GM18520 (cell line): ENCODE measurements at regions not wholly inside any gene's neighbourhood (a gene's known extent, or its start where the extent isn't known, plus 50 kb on each side); places are given as distances from the start of the nearest gene placed in this dataset.
"Not testable (repeated sequence)": the region's sequence is repeated elsewhere in the genome, so short reads cannot be mapped to it uniquely, and the experiment has no call there.

Source experiments
- ATAC-seq: cut with Tn5 transposase; IDR thresholded peaks from one replicate; pipeline ENCODE4 v1.9.1; 2021; ENCODE audit not compliant: unreplicated experiment

DNA sequence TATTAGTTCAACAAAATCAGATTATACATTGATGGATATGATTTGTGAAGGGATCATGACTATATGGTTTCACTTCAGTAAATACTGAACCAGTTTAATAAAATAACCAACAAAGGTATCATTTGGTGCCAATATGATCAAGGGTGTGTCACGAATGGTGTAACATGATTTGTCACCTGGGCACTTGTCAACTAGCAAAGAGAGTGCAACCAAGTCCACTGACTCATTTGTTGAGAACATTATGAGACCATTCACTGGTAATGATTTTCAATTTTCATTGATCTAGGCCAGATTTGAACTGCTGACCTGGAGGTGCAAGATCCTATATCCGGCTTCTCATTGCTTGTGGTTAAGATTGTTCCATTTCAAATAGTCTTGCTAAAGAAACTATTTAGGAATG is 1037.9 kb downstream of the ROBO2 start:
- ATAC-seq, result peak; percentile 35

DNA sequence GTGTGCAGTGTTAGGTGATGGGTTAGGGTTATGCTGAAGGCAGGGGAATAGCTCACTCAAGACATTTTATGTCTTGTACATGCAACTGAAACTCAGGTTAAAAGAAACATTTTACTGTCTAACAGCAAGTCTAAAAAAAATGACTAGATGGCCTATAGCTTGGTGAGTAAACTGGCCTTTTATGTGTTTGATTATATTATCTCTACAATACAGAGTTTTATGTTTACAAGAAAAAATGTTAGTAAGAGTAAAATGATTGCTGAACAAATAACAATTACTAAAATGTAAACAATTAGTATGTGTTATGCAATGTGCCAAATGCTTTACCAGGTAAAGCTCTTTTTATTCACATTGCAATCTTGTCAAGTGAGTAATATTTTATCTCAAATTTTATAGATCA is 1039.6 kb downstream of the ROBO2 start:
- ATAC-seq, result no peak

DNA sequence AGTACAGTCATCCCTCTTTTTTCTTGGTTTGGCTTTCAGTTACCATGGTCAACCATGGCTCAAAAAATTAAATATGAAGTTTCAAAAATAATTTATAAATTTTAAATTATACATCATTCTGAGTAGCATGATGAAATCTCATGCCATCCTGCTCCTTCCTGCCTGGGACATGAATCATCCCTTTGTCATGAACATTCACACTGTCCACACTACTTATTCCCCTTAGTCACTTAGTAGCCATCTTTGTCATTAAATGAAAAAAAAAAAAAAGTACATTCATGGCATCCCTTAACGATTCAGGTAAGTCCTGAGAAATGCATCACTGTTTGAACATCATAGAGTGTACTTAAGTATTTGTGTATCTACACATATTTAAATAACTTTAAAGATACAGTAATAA is 1046.3 kb downstream of the ROBO2 start:
- ATAC-seq, result no peak

DNA sequence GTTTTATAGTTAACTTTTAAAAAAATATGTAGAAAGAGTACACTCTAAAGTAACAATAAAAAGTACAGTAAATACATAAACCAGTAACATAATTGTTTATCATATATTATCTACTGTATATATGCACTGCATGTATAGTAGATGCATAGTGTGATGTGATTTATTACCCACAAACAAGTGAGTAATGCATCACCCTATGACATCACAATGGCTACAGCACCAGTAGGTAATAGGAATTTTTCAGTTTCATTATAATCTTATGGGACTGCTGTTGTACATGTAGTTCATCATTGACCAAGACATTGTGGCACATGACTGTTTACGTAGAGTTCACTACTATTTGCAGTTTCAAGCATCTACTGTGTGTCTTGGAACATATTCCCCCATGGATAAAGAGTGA is 1047.2 kb downstream of the ROBO2 start:
- ATAC-seq, result no peak

DNA sequence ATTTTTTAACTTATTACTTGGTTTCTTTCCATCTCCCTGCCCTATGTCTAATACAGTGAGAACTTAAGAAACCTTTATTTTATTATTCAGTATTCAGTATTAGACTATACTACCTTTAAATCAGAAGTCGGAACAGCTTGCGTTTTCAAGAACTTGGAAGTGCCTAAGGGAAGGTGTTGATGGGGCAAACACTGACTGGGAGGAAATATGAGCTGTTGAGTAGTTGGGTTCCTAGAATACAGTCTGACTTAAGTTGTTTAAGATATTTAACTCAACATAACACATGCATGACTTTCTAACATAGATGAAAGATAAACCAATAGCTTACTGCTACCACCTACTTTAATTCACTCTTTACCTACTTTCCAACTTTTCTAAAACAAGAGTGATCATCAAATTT is 1048.1 kb downstream of the ROBO2 start:
- no peak for ATAC-seq

DNA sequence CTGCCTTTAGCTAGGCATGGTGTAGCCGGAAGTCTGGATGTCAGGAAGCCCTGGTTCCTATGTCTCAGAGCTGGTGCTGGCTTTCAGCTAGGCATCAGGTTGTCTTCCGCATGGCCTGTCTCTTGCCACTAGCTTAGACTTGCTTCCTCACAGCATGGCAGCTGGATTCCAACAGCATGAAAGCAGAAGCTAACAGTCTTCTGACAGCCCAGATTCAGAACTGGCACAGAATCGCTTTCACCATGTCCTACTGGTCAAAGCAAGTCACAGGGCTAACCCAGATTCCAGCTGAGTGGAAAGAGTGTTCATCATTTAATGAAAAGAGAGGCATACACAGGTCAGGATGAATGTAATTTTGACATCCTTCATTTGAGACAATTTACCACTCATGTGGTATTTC is 1050.5 kb downstream of the ROBO2 start:
- no peak for ATAC-seq

DNA sequence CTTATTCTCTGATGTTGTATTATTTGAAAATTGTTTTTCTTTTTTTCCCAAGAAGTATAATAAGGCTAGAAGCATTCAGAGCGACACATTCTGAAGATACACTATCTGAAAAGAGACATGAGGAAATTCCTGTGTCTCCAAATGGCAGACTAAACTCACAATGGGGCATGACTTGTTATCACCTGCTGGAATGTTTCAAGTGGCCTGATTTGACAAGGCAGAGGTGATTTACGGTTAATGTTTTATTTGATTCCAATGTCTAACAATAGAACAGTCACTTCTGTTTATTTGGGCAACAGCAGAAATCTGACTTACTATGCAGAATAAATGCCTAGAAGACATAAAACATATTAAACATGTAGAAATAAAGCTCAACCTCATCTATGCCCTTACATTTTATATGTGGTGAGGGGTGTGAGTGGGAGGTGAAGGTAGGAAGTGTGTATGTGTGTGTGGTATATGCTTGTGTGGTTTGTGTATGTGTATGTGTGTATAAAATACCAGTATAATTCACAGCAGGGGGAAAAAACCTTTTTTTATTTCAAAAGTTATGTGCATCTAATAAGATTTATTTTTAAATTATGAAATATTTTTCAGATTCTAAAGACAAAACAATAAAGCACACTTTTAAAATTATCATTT is 1051.7 kb downstream of the ROBO2 start:
- ATAC-seq, result no peak

DNA sequence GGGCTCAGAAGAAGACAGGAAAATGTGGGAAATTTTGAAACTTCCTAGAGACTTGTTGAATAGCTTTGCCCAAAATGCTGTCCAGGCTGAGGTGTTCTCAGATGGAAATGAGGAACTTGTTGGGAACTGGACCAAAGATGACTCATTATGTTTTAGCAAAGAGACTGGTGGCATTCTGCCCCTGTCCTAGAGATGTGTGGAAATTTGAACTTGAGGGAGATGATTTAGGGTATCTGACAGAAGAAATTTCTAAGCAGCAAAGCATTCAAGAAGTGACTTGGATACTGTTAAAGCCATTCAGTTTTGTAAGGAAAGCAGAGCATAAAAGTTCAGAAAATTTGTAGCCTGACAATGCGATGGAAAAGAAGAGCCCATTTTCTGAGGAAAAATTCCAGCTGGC is 1052.7 kb downstream of the ROBO2 start:
- not testable (repeated sequence) for ATAC-seq

DNA sequence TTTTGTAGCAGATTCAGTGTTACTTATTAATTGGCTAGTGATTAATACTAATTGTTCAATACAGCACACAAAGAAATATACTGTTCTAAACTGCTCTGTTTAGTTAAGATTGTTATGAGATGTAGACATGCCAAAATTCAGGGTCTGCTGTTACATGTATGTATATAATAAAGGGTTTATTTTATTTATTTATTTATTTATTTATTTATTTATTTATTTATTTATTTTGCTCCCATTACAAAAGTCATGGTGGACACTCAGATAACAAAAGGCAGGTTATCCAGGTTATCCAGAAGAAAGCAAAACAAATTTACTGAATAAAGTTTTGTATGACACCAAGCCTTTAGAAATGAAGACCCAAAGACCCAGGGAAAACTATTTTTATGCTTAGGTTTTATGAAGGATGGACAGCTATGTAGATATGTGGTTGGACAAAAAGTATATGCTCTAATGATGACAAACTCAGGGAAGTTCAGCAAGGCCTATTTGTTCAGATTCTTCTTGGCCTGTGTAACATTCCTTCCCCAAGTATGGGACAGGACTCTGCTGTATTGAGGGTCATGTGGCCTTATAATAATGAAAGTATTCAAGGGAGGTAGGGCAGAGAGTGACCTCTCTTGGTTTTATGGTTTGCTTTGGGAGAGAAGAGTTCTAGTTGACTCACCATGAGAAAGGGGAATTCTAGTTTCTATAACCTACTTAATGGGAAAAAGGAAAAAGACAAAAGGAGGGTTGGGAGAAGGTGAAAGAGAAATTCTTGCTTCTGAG is 1056.8 kb downstream of the ROBO2 start:
- no peak for ATAC-seq

DNA sequence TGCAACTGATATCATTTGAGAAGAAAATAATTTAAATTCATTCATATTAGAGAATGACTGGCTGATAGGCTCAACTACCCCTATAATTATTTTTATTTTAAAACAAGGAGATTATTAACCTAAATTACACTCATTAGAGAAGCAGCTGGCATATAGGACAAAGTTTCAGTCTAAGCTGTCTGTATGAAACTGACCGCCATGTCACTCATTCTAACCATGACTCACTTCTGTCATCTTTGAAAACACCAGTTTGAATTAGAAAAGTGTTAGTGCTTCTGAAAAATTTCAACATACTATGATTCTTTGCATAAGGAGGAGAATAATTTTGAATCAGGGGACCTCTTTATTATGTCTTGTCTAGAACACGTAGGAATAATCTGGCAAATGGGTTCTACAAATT is 1058.5 kb downstream of the ROBO2 start:
- no peak for ATAC-seq

DNA sequence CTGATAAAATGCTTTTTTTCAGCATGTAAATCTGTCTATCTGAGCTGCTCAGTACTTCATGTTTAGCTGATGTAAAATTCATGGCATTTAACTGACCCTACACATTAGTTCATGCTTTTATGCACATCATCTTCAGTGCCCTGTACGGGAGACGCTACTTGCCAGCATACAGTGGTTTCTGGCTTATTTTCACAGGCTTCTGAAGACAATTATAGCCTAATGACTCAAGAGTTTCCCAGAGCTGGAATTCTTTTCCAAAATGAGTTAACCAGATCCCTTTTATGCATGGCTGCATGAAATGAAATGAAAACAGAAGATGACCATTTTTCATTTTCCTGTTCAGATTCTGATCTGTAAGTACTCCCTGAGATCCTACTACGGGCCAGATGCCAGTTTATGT is 1061.5 kb downstream of the ROBO2 start:
- no peak for ATAC-seq

DNA sequence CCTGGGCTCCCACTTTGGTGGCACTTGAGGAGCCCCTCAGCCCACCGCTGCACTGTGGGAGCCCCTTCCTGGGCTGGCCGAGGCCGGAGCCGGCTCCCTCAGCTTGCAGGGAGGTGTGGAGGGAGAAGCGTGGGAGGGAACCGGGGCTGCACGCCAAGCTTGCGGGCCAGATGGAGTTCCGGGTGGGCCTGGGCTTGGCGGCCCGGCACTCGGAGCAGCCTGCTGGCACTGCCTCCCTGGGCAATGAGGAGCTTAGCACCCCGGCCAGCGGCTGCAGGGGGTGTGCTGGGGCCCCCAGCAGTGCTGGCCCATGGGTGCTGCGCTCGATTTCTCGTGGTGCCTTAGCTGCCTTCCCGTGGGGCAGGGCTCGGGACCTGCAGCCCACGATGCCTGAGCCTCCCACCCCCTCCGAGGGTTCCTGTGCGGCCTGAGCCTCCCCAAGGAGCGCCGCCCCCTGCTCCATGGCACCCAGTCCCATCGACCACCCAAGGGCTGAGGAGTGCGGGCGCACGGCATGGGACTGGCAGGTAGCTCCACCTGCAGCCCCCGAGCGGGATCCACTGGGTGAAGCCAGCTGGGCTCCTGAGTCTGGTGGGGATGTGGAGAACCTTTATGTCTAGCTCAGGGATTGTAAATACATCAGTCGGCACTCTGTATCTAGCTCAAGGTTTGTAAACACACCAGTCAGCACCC is 1068.5 kb downstream of the ROBO2 start:
- ATAC-seq, result not testable (repeated sequence)

DNA sequence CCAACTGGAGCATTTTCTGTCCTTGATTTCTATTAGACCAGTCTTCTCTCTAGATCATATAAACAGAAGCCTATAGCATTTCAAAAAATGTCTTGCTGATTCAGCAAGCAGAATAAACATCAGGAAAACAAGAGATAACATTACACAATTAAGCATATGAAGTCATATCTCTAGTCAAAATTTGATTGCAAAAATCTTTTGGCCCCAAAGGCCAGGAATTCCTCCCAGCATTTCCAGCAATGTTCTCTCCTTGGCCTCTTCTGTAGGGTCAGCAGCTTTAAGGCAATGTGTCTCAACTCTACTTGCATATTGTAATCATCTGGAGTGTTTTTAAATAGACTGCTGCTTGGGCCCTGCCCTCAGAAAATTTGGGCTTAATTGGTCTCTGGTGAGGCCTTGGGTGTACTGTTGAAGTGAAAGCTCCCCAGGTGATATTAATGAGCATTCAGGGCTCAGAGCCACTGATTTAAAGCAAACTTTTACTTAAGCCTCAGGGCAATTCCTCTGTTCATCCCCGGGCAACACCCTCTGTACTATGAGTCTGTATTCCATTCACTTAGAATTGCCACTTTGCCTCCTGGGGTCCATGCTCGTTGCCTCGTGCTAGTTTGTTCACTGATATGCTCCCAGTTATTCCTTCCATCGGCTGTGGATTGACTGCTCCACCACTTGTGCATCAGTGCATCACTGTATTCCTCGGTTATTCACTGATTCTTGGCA is 1072.6 kb downstream of the ROBO2 start:
- no peak for ATAC-seq

DNA sequence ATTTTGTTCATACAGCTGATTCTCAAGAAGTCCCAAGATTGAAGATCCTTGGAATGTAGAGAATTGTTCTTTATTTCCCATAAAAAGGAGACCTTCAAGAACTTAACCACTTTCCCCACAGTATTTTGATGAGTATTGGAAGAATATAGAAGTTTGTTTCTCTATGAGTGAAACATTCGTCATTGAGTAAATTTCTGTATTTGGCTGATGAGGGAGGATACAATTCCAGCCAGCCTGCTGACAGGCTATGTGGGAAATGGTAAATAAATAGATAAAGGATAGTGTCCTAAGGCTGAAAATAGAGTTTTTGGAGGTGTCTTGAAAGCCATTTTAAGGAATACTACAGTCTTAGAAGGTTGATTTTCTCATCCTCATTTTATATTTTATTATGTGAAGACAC is 1076.1 kb downstream of the ROBO2 start:
- no peak for ATAC-seq

DNA sequence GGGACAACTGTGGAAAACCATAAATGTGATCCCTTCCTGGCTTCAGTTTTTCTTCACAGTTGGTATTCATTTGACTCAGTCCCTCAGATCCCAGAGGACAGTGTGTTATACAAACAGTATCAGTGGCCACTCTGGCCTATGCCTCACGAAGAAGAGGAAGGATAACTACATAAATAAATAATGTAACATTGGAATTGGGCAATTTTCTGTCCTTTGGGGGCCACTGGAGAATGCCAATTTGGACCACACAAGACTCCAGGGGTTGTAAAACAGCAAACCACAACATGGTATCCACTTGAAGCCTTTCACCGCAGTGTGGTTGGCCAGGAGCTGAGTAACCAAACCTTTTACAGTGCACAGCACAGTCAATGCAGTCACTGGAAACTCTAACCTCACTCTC is 1077.0 kb downstream of the ROBO2 start:
- no peak for ATAC-seq

DNA sequence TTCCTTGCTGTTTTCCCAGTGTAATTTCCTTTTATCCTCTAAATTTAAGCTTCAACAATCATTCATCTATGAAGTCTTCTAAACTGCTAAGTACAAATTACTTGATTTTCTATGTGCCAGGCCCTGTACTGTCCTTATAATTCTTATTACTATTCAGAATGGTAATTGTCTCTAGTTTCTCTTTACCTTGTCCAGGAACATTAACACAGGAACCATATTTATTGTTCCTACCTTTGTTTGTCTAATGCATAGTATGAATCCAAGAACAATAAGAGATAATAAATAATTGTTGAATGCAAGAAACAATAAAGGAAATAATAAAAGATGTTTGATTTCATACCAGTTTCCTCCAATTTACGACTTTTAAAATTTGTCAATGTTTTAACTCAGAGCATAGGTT is 1083.2 kb downstream of the ROBO2 start:
- ATAC-seq, result no peak

DNA sequence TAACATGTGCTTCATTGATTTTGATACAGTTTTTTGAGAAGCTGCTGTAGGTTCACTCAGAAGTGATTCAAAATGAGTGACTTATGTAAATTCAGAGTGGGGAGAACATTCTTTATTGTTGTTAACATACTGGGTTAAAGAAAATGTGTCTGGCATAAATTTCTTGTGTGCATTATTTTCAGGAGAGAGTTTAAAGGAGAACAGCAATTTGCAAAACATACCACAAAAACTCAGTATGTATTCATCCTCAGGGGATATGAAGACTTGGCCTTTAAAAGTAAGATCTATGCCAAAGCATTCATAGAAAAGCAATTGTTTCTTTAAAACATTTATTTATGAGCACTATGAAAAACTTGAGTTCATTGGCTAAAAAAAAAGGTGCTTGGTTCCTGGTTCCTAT is 1089.8 kb downstream of the ROBO2 start:
- no peak for ATAC-seq

DNA sequence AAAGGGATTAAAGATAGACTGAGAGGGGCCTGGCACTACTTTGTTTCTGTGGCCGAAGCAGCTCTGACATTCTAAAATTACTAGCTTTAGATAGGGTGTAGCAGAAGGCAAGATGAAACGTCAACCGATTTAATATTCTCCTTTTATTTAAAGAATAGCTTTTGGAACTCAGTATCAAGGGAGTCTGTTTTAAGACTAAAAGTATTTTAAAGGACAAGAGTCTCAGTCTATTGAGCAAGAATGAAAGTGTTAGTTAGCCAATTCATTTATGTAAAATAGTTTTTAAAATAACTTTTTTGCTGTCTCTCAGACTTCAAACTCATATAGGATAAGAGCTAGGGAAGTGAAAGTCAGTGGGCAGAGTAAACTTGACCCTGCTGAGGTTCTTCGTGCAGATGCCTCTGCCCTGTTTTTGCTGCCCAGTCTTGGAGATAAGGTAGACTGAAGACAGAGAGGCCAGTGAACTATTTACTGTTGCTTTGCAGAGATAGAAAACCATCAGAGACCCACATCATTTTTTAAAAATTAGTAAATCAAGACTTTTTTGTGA is 1090.9 kb downstream of the ROBO2 start:
- ATAC-seq, result no peak

DNA sequence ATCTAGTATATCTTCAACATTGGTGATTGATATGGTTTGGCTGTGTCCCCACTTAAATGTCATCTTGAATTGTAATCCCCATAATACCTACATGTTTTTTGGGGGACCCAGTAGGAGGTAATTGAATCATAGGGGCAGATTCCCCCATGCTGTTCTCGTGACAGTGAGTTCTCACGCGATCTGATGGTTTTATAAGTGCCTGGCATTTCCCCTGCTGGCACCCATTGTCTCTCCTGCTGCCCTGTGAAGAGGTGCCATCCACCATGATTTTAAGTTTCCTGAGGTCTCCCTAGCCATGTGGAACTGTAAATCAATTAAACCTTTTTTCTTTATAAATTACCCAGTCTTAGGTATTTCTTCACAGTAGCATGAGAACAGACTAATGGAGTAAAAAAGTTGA is 1094.6 kb downstream of the ROBO2 start:
- no peak for ATAC-seq

DNA sequence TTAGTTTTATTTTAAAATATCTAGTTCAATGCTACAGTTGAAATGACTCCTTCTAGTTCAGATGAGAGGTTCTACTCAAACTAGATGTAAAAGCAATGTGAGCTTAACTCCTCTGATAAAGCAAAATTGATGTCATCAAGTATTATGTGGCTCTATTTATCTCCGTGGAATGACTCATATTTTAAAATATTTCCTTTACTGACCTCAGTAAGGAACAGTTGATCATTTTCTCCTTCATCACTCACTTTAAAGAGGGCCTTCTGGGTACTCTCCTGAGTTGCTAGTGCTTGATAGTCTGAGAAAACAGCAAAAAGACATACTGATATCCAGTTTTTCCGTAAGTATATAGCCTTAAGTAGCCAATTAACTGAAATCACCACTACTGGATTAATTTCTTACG is 1099.3 kb downstream of the ROBO2 start:
- ATAC-seq, result no peak

DNA sequence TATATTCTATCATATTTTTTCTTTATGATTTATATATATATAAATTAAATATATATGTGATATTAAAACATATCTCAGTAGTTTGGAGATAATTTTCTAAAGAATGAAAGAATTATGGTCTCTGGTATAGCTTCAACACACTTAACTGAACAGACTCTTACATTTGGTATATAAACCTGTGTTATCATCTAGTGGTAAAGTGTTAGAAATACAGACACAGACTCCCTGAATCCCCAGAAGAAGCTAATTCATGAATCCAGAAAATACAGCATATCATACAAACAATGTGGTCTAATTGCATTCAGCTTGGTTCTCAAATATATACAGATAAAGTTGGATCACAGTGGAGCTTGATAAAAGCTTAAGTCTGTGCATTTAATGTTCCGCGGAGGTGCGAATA is 1100.4 kb downstream of the ROBO2 start:
- ATAC-seq, result no peak
